ENCODE measurements at regions not wholly inside any gene's neighbourhood (a gene's known extent, or its start where the extent isn't known, plus 50 kb on each side); places are given as distances from the start of the nearest gene placed in this dataset.

DNA sequence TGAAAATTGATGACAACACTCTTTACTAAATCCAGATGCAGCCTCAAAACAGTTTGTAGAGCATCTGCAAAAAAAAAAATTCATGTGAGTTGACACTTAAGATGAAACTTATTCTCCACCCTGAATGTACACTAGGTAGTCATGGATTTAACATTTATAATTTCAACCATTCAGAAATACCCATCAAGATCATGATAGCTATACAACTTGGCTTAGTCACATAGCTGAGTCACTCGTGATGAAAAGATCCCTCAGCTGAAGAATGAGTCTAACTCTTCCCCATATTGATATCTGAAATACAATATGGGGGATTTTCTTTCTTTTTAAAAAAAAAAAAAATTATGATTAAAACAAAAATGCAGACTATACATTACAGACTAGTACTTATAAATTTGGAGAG, 104.8 kb upstream of the PLEKHG7 start:
- Histone ChIP-seq H3F3A (ENCODE audit: low read depth) (no peaks in the 10 kb centered on the region), H3K4me2 (no peak overlapping the region), H3K27ac (no peak overlapping the region), H3K9me3 (ENCODE audit: low read depth) (no peaks in the 10 kb centered on the region), H3K4me3 (no peak overlapping the region), H3K9ac (no peak overlapping the region), H3K79me2 (ENCODE audit: low read depth) (no peaks in the 10 kb centered on the region), H3K36me3 (no peaks in the 10 kb centered on the region), H4K20me1 (ENCODE audit: low read depth) (no peaks in the 10 kb centered on the region), H3K27me3 (no peaks in the 10 kb centered on the region), H2AFZ (replicated peaks) (no peak overlapping the region), H3K4me1 (no peaks in the 10 kb centered on the region)
- DNase-seq (ENCODE audit: low spot score), result no peak
- TF ChIP-seq, protein P1, sequence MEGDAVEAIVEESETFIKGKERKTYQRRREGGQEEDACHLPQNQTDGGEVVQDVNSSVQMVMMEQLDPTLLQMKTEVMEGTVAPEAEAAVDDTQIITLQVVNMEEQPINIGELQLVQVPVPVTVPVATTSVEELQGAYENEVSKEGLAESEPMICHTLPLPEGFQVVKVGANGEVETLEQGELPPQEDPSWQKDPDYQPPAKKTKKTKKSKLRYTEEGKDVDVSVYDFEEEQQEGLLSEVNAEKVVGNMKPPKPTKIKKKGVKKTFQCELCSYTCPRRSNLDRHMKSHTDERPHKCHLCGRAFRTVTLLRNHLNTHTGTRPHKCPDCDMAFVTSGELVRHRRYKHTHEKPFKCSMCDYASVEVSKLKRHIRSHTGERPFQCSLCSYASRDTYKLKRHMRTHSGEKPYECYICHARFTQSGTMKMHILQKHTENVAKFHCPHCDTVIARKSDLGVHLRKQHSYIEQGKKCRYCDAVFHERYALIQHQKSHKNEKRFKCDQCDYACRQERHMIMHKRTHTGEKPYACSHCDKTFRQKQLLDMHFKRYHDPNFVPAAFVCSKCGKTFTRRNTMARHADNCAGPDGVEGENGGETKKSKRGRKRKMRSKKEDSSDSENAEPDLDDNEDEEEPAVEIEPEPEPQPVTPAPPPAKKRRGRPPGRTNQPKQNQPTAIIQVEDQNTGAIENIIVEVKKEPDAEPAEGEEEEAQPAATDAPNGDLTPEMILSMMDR (IDR thresholded peaks at IDR 0.05), result no peak
- no peak for TF ChIP-seq EZH2phosphoT487 (IDR thresholded peaks at IDR 0.05)
- no peak for TF ChIP-seq EZH2 (IDR thresholded peaks at IDR 0.05)
- Mint-ChIP-seq H3K9me3 (peaks cover 19% of the 10 kb centered on the region), H3K27ac (no peak overlapping the region), H3K27me3 (ENCODE audit: insufficient read depth, low read depth) (peaks cover 2% of the 10 kb centered on the region), H3K36me3 (peaks cover 7% of the 10 kb centered on the region), H3K4me3 (no peak overlapping the region), H3K4me1 (peaks cover 3% of the 10 kb centered on the region)

DNA sequence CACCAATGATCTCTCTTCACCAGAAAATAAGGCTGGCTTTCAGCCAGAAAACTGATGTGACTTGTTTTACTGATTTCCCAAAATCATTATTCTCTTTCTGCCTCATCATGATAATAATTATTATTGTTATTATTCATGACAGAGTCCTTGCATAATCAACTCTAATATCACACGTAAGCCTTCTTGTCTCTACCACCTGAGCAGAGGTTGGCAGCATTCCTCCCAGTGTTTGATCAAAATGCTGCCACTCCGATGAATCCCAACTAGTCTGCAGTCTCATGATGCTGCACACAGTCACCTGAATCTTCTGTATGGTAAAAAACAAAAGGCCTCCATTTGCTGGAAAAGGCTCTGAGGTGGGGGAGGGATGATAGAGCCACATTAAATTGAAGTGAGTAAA, 105.7 kb upstream of the PLEKHG7 start:
- TF ChIP-seq EZH2phosphoT487 (IDR thresholded peaks at IDR 0.05) (no peak), EZH2 (IDR thresholded peaks at IDR 0.05) (no peak)
- TF ChIP-seq, protein P1 (IDR thresholded peaks at IDR 0.05), result no peak
- Histone ChIP-seq H3F3A (ENCODE audit: low read depth) (no peaks in the 10 kb centered on the region), H3K79me2 (ENCODE audit: low read depth) (no peaks in the 10 kb centered on the region), H4K20me1 (ENCODE audit: low read depth) (no peaks in the 10 kb centered on the region), H3K9ac (no peak overlapping the region), H2AFZ (replicated peaks) (no peak overlapping the region), H3K4me1 (no peaks in the 10 kb centered on the region), H3K27me3 (no peaks in the 10 kb centered on the region), H3K4me3 (no peak overlapping the region), H3K27ac (no peak overlapping the region), H3K36me3 (no peaks in the 10 kb centered on the region), H3K9me3 (ENCODE audit: low read depth) (no peaks in the 10 kb centered on the region), H3K4me2 (no peak overlapping the region)
- Mint-ChIP-seq H3K27me3 (ENCODE audit: insufficient read depth, low read depth) (peaks cover 2% of the 10 kb centered on the region), H3K36me3 (peaks cover 7% of the 10 kb centered on the region), H3K9me3 (peaks cover 19% of the 10 kb centered on the region), H3K27ac (no peak overlapping the region), H3K4me1 (peaks cover 3% of the 10 kb centered on the region), H3K4me3 (no peak overlapping the region)
- DNase-seq (ENCODE audit: low spot score), result no peak

DNA sequence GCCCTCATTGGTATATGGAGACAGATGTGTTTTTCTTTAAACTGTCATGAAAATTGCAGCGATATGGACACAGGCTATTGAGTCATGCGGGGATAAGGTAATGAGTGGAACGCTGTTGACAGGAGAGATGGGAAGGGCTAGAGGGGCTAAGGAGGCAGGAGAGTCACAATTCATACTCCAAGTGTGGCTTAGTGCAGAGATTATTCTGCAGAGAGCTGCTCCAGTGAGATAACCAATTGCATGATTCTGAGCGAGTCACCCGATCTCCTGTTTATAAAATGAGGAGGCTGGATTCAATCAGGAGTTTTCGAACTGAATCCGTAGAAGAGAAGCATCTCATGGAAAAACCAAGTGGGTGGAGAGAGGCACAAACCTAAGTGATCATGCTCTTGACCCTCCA, 106.4 kb upstream of the PLEKHG7 start:
- Histone ChIP-seq H3K4me2 (no peak overlapping the region), H3K79me2 (ENCODE audit: low read depth) (no peaks in the 10 kb centered on the region), H3K9ac (no peak overlapping the region), H3K27ac (no peak overlapping the region), H4K20me1 (ENCODE audit: low read depth) (no peaks in the 10 kb centered on the region), H3K4me1 (no peaks in the 10 kb centered on the region), H3K27me3 (no peaks in the 10 kb centered on the region), H3F3A (ENCODE audit: low read depth) (no peaks in the 10 kb centered on the region), H3K4me3 (no peak overlapping the region), H3K36me3 (no peaks in the 10 kb centered on the region), H3K9me3 (ENCODE audit: low read depth) (no peaks in the 10 kb centered on the region), H2AFZ (replicated peaks) (no peak overlapping the region)
- H3K9me3 Mint-ChIP-seq, result peaks cover 15% of the 10 kb centered on the region
- peaks cover 3% of the 10 kb centered on the region for H3K4me1 Mint-ChIP-seq
- H3K36me3 Mint-ChIP-seq, result peaks cover 5% of the 10 kb centered on the region
- H3K27me3 Mint-ChIP-seq (ENCODE audit: insufficient read depth, low read depth), result peaks cover 2% of the 10 kb centered on the region
- DNase-seq (ENCODE audit: low spot score), result no peak
- no peak overlapping the region for H3K27ac Mint-ChIP-seq
- TF ChIP-seq, protein P1 (IDR thresholded peaks at IDR 0.05), result no peak
- TF ChIP-seq EZH2 (IDR thresholded peaks at IDR 0.05), result no peak
- TF ChIP-seq EZH2phosphoT487 (IDR thresholded peaks at IDR 0.05), result no peak
- H3K4me3 Mint-ChIP-seq, result no peak overlapping the region

Measured in neural progenitor cell (in vitro differentiated cells).